ENCODE measurements at regions not wholly inside any gene's neighbourhood (a gene's known extent, or its start where the extent isn't known, plus 50 kb on each side); places are given as distances from the start of the nearest gene placed in this dataset.
A peak's percentile ranks its signal among the peaks of the same experiment; 100 is the strongest.

DNA sequence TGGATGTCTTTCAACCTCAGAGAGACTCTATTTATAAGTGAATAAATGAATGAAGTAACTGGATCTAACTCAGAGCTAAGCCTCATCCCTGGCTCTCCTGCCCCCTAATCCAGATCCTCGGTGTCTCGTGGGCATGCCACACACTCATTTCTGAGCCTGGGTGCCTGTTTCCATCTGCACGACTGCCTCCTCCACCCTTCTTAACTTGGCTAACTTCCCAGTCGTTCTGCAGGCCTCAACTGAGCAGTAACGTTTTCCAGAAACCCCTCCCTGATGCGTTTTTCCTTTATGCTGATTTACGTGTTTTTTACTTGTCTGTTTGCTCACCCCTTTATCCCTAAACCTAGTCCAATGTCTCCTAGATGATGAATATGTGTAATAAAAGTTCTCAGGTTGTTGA lies 186.9 kb upstream of the HS3ST1 start:
- Histone ChIP-seq H3K9me1 (ENCODE audit: control insufficient read depth, extremely low read depth, insufficient read depth, low read length) (no peaks in the 10 kb centered on the region), H3K36me3 (ENCODE audit: control insufficient read depth in 2 of 2, extremely low read depth in 1 of 2, insufficient read depth in 2 of 2, low read length in 2 of 2) (no peaks in the 10 kb centered on the region), H2AFZ (ENCODE audit: control insufficient read depth, low read length) (peak overlapping the region; percentile 90), H3K9ac (ENCODE audit: control insufficient read depth, extremely low read depth, insufficient read depth, low read length) (peak overlapping the region; percentile 54), H3K4me3 (ENCODE audit: control insufficient read depth in 2 of 3, extremely low read depth in 1 of 3, insufficient read depth in 2 of 3, low read depth in 1 of 3, low read length in 3 of 3) (no peak overlapping the region), H3K4me2 (ENCODE audit: control insufficient read depth, extremely low read depth, insufficient read depth, low read depth, low read length) (peak overlapping the region; percentile 40), H3K27me3 (ENCODE audit: control insufficient read depth, extremely low read depth, insufficient read depth, low read length) (no peaks in the 10 kb centered on the region), H3K9me3 (ENCODE audit: control insufficient read depth, low read depth, low read length) (no peaks in the 10 kb centered on the region), H4K20me1 (ENCODE audit: control insufficient read depth, extremely low read depth, insufficient read depth, low read length) (no peaks in the 10 kb centered on the region), H3K4me1 (ENCODE audit: control insufficient read depth, extremely low read depth, insufficient read depth, low read length) (peaks cover 39% of the 10 kb centered on the region), H3K27ac (ENCODE audit: control insufficient read depth, insufficient read depth, low read length) (peak overlapping the region; percentile 70), H3K79me2 (ENCODE audit: control insufficient read depth, insufficient read depth, low read length) (no peaks in the 10 kb centered on the region)
- TF ChIP-seq EZH2 (IDR thresholded peaks at IDR 0.05; ENCODE audit: low read length) = no peak
- TF ChIP-seq, protein P1, sequence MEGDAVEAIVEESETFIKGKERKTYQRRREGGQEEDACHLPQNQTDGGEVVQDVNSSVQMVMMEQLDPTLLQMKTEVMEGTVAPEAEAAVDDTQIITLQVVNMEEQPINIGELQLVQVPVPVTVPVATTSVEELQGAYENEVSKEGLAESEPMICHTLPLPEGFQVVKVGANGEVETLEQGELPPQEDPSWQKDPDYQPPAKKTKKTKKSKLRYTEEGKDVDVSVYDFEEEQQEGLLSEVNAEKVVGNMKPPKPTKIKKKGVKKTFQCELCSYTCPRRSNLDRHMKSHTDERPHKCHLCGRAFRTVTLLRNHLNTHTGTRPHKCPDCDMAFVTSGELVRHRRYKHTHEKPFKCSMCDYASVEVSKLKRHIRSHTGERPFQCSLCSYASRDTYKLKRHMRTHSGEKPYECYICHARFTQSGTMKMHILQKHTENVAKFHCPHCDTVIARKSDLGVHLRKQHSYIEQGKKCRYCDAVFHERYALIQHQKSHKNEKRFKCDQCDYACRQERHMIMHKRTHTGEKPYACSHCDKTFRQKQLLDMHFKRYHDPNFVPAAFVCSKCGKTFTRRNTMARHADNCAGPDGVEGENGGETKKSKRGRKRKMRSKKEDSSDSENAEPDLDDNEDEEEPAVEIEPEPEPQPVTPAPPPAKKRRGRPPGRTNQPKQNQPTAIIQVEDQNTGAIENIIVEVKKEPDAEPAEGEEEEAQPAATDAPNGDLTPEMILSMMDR (optimal IDR thresholded peaks at IDR 0.05 in 1 of 3, IDR thresholded peaks at IDR 0.05 in 1 of 3, conservative IDR thresholded peaks at IDR 0.05 in 1 of 3; ENCODE audit: extremely low read depth in 1 of 3, insufficient read depth in 2 of 3, low read length in 3 of 3) = no peak
- DNase-seq (ENCODE audit: low read depth, low spot score) = no peak
- FAIRE-seq = peak; percentile 80
- dilution Hi-C loops (cut with MboI; ENCODE audit: extremely low pct_ligation_motif_present, low sequenced_read_pairs) = no loop called here

DNA sequence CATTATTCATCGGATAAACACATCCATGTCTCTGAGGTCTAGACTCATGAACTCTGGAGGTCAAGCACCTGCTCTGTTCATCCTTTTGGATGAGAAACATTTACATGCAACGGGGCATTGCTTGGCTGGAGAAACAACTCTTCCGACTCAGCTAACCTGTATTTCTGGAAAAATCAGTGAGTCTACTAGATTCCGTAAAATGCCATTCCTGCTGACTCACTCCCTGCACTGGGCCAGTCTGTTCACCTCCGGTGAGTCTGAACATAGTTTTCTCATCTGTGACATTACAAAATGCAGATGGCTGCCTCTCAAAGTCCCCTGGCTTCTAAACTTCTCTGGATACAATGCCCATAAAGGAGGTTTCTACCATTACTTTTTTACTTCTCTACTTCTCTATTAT lies 185.7 kb upstream of the HS3ST1 start:
- no peaks in the 10 kb centered on the region for H3K27me3 ChIP-seq (ENCODE audit: control insufficient read depth, extremely low read depth, insufficient read depth, low read length)
- FAIRE-seq = peak; percentile 99

More for the DNA sequence above, 185.7 kb upstream of the HS3ST1 start:
- H3K9me3 ChIP-seq (ENCODE audit: control insufficient read depth, low read depth, low read length) = no peaks in the 10 kb centered on the region
- H3K9me1 ChIP-seq (ENCODE audit: control insufficient read depth, extremely low read depth, insufficient read depth, low read length) = no peaks in the 10 kb centered on the region
- no peaks in the 10 kb centered on the region for H3K36me3 ChIP-seq (ENCODE audit: control insufficient read depth in 2 of 2, extremely low read depth in 1 of 2, insufficient read depth in 2 of 2, low read length in 2 of 2)
- no peaks in the 10 kb centered on the region for H4K20me1 ChIP-seq (ENCODE audit: control insufficient read depth, extremely low read depth, insufficient read depth, low read length)
- H3K4me3 ChIP-seq (ENCODE audit: control insufficient read depth in 2 of 3, extremely low read depth in 1 of 3, insufficient read depth in 2 of 3, low read depth in 1 of 3, low read length in 3 of 3) = peak overlapping the region in 1 of 3 experiments; percentile 26
- H3K27ac ChIP-seq (ENCODE audit: control insufficient read depth, insufficient read depth, low read length) = peak overlapping the region; percentile 70
- dilution Hi-C loops (cut with MboI; ENCODE audit: extremely low pct_ligation_motif_present, low sequenced_read_pairs) = no loop called here
- H3K4me2 ChIP-seq (ENCODE audit: control insufficient read depth, extremely low read depth, insufficient read depth, low read depth, low read length) = peak overlapping the region; percentile 66
- TF ChIP-seq EZH2 (IDR thresholded peaks at IDR 0.05; ENCODE audit: low read length) = no peak
- TF ChIP-seq, protein P1 (optimal IDR thresholded peaks at IDR 0.05 in 1 of 3, IDR thresholded peaks at IDR 0.05 in 1 of 3, conservative IDR thresholded peaks at IDR 0.05 in 1 of 3; ENCODE audit: extremely low read depth in 1 of 3, insufficient read depth in 2 of 3, low read length in 3 of 3) = no peak
- H3K4me1 ChIP-seq (ENCODE audit: control insufficient read depth, extremely low read depth, insufficient read depth, low read length) = peaks cover 39% of the 10 kb centered on the region
- no peak overlapping the region for H2AFZ ChIP-seq (ENCODE audit: control insufficient read depth, low read length)
- no peak for DNase-seq (ENCODE audit: low read depth, low spot score)
- H3K9ac ChIP-seq (ENCODE audit: control insufficient read depth, extremely low read depth, insufficient read depth, low read length) = peak overlapping the region; percentile 17
- H3K79me2 ChIP-seq (ENCODE audit: control insufficient read depth, insufficient read depth, low read length) = no peaks in the 10 kb centered on the region

All from keratinocyte (primary cell).